H9 (cell line): ENCODE measurements at regions not wholly inside any gene's neighbourhood (a gene's known extent, or its start where the extent isn't known, plus 50 kb on each side); places are given as distances from the start of the nearest gene placed in this dataset.

Experiments
- DNase-seq: peaks from one replicate; pipeline ENCODE4 v3.0.0-alpha.2; 2017
- H2AFZ ChIP-seq: one replicate; pipeline ENCODE4 v1.6.1; 2013; ENCODE audit warnings: mild to moderate bottlenecking, low read length, control low read depth, moderate library complexity
- H2AK5ac ChIP-seq: 2 replicates; pipeline ENCODE4 v1.6.1; 2013; ENCODE audit warnings: low read length, control low read depth, mixed read lengths; ENCODE audit not compliant: insufficient read length
- H2BK120ac ChIP-seq: one replicate; pipeline ENCODE4 v1.6.1; 2013; ENCODE audit warnings: low read depth, mild to moderate bottlenecking, low read length, control low read depth, inconsistent platforms; ENCODE audit not compliant: poor library complexity, severe bottlenecking
- H2BK12ac ChIP-seq: 2 replicates; pipeline ENCODE4 v1.6.1; 2013; ENCODE audit warnings: low read length, control low read depth, mixed read lengths, low read depth; ENCODE audit not compliant: insufficient read length
- H2BK15ac ChIP-seq: 2 replicates; pipeline ENCODE4 v1.6.1; 2013; ENCODE audit warnings: low read depth, low read length, control low read depth
- H2BK20ac ChIP-seq: one replicate; pipeline ENCODE4 v1.6.1; 2013; ENCODE audit warnings: low read depth, mild to moderate bottlenecking, low read length, control low read depth, inconsistent platforms; ENCODE audit not compliant: poor library complexity, severe bottlenecking
- H2BK5ac ChIP-seq: 2 replicates; pipeline ENCODE4 v1.6.1; 2013; ENCODE audit warnings: low read length, control low read depth, mixed read lengths; ENCODE audit not compliant: insufficient read length
- H3K14ac ChIP-seq: 2 replicates; pipeline ENCODE4 v1.6.1; 2013; ENCODE audit warnings: low read length, control low read depth; ENCODE audit not compliant: insufficient read depth
- H3K18ac ChIP-seq: 2 replicates; pipeline ENCODE4 v1.6.1; 2013; ENCODE audit warnings: low read depth, mild to moderate bottlenecking, mixed read lengths, low read length, control low read depth; ENCODE audit not compliant: insufficient read length
- H3K23ac ChIP-seq: 2 replicates; pipeline ENCODE4 v1.6.1; 2013; ENCODE audit warnings: low read length, control low read depth, mixed read lengths, low read depth; ENCODE audit not compliant: insufficient read length
- H3K23me2 ChIP-seq: 2 replicates; pipeline ENCODE4 v1.6.1; 2013; ENCODE audit warnings: low read depth, mild to moderate bottlenecking, mixed read lengths, low read length, control low read depth; ENCODE audit not compliant: insufficient read length, poor library complexity, severe bottlenecking
- H3K27ac ChIP-seq: 2 replicates; pipeline ENCODE4 v1.5.1; 2013; ENCODE audit warnings: low read length, control low read depth, mixed read lengths, low read depth; ENCODE audit not compliant: insufficient read length
- H3K27me3 ChIP-seq: 2 replicates; pipeline ENCODE4 v1.6.1; 2013; ENCODE audit warnings: low read length, control low read depth, inconsistent platforms; ENCODE audit not compliant: insufficient read depth
- H3K4ac ChIP-seq: 2 replicates; pipeline ENCODE4 v1.6.1; 2013; ENCODE audit warnings: low read depth, mild to moderate bottlenecking, control low read depth, inconsistent platforms, low read length, moderate library complexity
- H3K4me1 ChIP-seq: 2 replicates; pipeline ENCODE4 v1.6.1; 2013; ENCODE audit warnings: low read length, control low read depth, inconsistent platforms; ENCODE audit not compliant: insufficient read depth
- H3K4me2 ChIP-seq: 2 replicates; pipeline ENCODE4 v1.6.1; 2013; ENCODE audit warnings: low read length, control low read depth, mixed read lengths; ENCODE audit not compliant: insufficient read length, insufficient read depth
- H3K56ac ChIP-seq: 2 replicates; pipeline ENCODE4 v1.6.1; 2013; ENCODE audit warnings: low read depth, mild to moderate bottlenecking, mixed read lengths, low read length, control low read depth; ENCODE audit not compliant: insufficient read length
- H3K79me1 ChIP-seq: 2 replicates; pipeline ENCODE4 v1.6.1; 2013; ENCODE audit warnings: low read depth, mild to moderate bottlenecking, moderate library complexity, low read length, control low read depth, inconsistent platforms; ENCODE audit not compliant: insufficient read depth, poor library complexity, severe bottlenecking
- H3K79me2 ChIP-seq: 2 replicates; pipeline ENCODE4 v1.6.1; 2013; ENCODE audit warnings: low read length, control low read depth, inconsistent platforms; ENCODE audit not compliant: insufficient read depth
- H3K9ac ChIP-seq: 2 replicates; pipeline ENCODE4 v1.6.1; 2013; ENCODE audit warnings: low read length, control low read depth, mixed read lengths; ENCODE audit not compliant: insufficient read length; ENCODE audit errors: extremely low read depth
- H3K9me3 ChIP-seq: one replicate; pipeline ENCODE4 v1.6.1; 2013; ENCODE audit warnings: low read depth, low read length, inconsistent platforms; ENCODE audit not compliant: control insufficient read depth
- H3T11ph ChIP-seq: one replicate; pipeline ENCODE4 v1.6.1; 2013; ENCODE audit warnings: mild to moderate bottlenecking, low read length, control low read depth, inconsistent platforms
- H4K20me1 ChIP-seq: one replicate; pipeline ENCODE4 v1.6.1; 2013; ENCODE audit not compliant: control insufficient read depth, insufficient read length, insufficient read depth
- H4K5ac ChIP-seq: 2 replicates; pipeline ENCODE4 v1.6.1; 2013; ENCODE audit warnings: low read depth, mild to moderate bottlenecking, mixed read lengths, low read length, control low read depth; ENCODE audit not compliant: insufficient read length
- H4K8ac ChIP-seq: replicated peaks from 2 replicates; pipeline ENCODE4 v1.6.1; 2013; ENCODE audit warnings: low read length, control low read depth, mixed read lengths, low read depth; ENCODE audit not compliant: insufficient read length
- H4K91ac ChIP-seq: 2 replicates; pipeline ENCODE4 v1.6.1; 2013; ENCODE audit warnings: low read depth, mild to moderate bottlenecking, moderate library complexity, mixed read lengths, low read length, control low read depth; ENCODE audit not compliant: insufficient read length
- H3K27ac Mint-ChIP-seq, 3 experiments: 2 replicates in 2 of 3; 3 replicates in 1 of 3; pipeline ENCODE4 v1.8.0; 2020 to 2021; ENCODE audit warnings: mixed read lengths in 3 of 3, mild to moderate bottlenecking in 1 of 3, moderate library complexity in 1 of 3
- H3K27me3 Mint-ChIP-seq: 2 replicates; pipeline ENCODE4 v1.8.0; 2021; ENCODE audit warnings: low read depth, mild to moderate bottlenecking, moderate library complexity, mixed read lengths
- H3K36me3 Mint-ChIP-seq, 3 experiments: 2 replicates in 2 of 3; 3 replicates in 1 of 3; pipeline ENCODE4 v1.8.0; 2020 to 2021; ENCODE audit warnings: low read depth in 3 of 3, mixed read lengths in 3 of 3; ENCODE audit not compliant: insufficient read depth in 1 of 3
- H3K4me1 Mint-ChIP-seq, 2 experiments: 2 replicates each; pipeline ENCODE4 v1.8.0; 2020; ENCODE audit warnings: mixed read lengths in 2 of 2
- H3K4me3 Mint-ChIP-seq, 2 experiments: 2 replicates in 1 of 2; 3 replicates in 1 of 2; pipeline ENCODE4 v1.8.0; 2020 to 2021; ENCODE audit warnings: mild to moderate bottlenecking in 2 of 2, mixed read lengths in 2 of 2, moderate library complexity in 1 of 2
- H3K9me3 Mint-ChIP-seq, 2 experiments: 2 replicates in 1 of 2; 3 replicates in 1 of 2; pipeline ENCODE4 v1.8.0; 2020; ENCODE audit warnings: mild to moderate bottlenecking in 2 of 2, mixed read lengths in 2 of 2, moderate library complexity in 1 of 2
- WGBS: extraction: QIAGEN DNeasy Blood & Tissue Kit; methylation state at CpG from one replicate; pipeline ENCODE4 v1.1.7; 2013; ENCODE audit warnings: missing lambda C conversion rate, low lambda C conversion rate, mixed read lengths; ENCODE audit not compliant: insufficient read length; ENCODE audit errors: extremely low coverage; 5-methylcytosine and 5-hydroxymethylcytosine counted together
- TF ChIP-seq, protein P1 (sequence below): fragments of 200-600 bp; sonication (generic); conservative IDR thresholded peaks from 3 replicates; pipeline ENCODE4 v1.8.0; 2021; ENCODE audit warnings: antibody characterized with exemption, mild to moderate bottlenecking

DNA sequence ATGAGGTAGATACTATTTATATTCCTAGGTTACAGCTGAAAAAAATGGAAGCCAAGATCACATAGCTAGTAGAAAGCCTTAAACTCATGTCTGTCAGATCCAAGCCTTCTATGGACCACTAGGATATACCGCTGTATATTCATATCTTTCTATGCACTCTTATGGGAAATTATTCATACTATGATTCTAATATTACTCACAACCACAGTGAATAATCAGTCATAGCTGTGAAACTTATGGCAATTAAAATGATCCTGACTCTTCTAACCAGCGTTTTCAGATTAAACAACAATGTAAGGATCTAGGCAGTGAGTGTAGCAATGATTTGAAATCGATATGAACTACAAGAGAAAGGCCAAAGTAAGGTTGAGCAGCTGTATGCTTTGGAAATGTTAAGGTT, 111.0 kb downstream of the RASGEF1B start:
- Histone ChIP-seq H3K18ac (no peak overlapping the region), H2AK5ac (no peak overlapping the region), H3K4me2 (no peak overlapping the region), H2BK20ac (no peak overlapping the region), H3K27ac (no peak overlapping the region), H4K20me1 (no peaks in the 10 kb centered on the region), H2BK5ac (no peak overlapping the region), H3K4ac (no peak overlapping the region), H3K9ac (no peak overlapping the region), H3K9me3 (no peaks in the 10 kb centered on the region), H3K79me1 (no peaks in the 10 kb centered on the region), H4K8ac (no peak overlapping the region), H4K91ac (no peak overlapping the region), H2BK15ac (no peak overlapping the region), H3K14ac (no peak overlapping the region), H3K23me2 (no peaks in the 10 kb centered on the region), H2AFZ (no peak overlapping the region), H2BK120ac (no peak overlapping the region), H3T11ph (no peak overlapping the region), H3K27me3 (no peaks in the 10 kb centered on the region), H3K23ac (no peak overlapping the region), H3K79me2 (no peaks in the 10 kb centered on the region), H4K5ac (no peak overlapping the region), H3K56ac (no peak overlapping the region), H2BK12ac (no peak overlapping the region), H3K4me1 (no peaks in the 10 kb centered on the region; the same call in 1 of the 2 replicates)
- DNase-seq = no peak
- no CpG with 5 or more reads among the region's 3 CpGs for WGBS
- Mint-ChIP-seq H3K9me3 (no peaks in the 10 kb centered on the region), H3K4me1 (peaks cover 7 to 16% of the 10 kb centered on the region in 2 experiments), H3K4me3 (no peak overlapping the region), H3K27ac (no peak overlapping the region), H3K27me3 (no peaks in the 10 kb centered on the region), H3K36me3 (no peaks in the 10 kb centered on the region)
- TF ChIP-seq, protein P1, sequence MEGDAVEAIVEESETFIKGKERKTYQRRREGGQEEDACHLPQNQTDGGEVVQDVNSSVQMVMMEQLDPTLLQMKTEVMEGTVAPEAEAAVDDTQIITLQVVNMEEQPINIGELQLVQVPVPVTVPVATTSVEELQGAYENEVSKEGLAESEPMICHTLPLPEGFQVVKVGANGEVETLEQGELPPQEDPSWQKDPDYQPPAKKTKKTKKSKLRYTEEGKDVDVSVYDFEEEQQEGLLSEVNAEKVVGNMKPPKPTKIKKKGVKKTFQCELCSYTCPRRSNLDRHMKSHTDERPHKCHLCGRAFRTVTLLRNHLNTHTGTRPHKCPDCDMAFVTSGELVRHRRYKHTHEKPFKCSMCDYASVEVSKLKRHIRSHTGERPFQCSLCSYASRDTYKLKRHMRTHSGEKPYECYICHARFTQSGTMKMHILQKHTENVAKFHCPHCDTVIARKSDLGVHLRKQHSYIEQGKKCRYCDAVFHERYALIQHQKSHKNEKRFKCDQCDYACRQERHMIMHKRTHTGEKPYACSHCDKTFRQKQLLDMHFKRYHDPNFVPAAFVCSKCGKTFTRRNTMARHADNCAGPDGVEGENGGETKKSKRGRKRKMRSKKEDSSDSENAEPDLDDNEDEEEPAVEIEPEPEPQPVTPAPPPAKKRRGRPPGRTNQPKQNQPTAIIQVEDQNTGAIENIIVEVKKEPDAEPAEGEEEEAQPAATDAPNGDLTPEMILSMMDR = no peak
